ENCODE measurements at regions not wholly inside any gene's neighbourhood (a gene's known extent, or its start where the extent isn't known, plus 50 kb on each side); places are given as distances from the start of the nearest gene placed in this dataset.
"Not testable (repeated sequence)": the region's sequence is repeated elsewhere in the genome, so short reads cannot be mapped to it uniquely, and the experiment has no call there.

DNA sequence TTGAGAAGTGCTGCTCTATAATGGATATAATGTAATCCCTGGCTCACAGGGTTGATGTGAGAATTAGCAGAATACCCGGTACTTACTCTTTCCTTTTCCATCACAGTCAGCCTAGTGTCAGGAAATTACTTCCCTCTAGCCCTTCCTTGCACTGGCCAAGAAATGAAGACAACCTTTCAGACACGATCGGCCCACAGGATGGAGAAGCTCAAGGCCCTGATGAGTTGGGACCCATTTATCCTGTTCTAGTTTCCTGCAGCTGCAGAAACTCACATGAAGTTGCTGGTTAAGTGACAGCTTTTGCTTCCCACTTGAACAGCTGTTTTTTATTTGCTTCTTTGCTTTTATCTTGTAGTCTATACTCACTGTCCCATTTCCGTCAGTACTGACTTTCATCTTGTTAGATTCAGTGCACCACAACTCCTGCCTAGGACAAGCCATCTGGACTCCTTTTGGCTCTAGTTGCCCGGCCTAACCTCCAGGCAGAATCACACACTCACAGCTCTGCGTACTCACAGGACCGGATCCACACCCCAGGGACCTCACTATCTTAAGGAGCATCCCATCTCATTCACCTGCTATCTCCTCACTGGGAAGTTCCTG lies 325.1 kb upstream of the CHRNA7 start:
- not testable (repeated sequence) for DNase-seq

DNA sequence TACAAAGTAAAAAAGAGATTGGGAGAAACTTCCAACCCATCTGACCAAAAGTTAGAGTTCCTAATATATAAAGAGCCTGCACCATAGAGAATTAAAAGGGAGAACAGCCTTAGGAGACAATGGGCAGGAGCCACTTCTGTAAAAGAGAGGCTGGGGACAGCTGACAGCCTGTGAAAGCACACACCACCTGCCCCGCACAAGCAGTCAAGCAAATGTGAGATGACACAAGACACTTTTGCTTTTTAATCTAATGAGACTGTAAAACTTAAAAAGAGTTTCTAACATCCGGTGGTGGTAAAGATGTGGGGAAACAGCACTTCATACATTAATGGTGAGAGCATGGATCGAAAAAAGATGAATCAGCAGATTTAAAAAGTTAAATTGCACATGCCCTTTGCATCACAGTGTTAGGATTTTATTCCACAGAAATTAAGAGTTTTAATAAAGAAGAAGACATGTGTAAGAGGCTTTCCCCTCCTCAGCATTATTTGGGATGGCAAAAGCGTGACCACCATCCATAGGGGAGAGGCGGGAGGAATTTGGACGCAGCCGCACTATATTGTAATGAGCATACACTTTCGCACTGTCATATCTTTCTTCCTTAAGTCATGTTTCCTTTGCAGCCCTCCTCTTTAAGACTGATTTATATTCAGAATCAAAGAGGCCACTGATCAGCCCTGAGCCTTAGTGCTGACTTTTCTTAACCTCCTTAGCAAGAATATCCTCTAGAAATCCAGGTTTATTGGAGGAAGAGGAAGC lies 322.2 kb upstream of the CHRNA7 start:
- DNase-seq, result not testable (repeated sequence)

DNA sequence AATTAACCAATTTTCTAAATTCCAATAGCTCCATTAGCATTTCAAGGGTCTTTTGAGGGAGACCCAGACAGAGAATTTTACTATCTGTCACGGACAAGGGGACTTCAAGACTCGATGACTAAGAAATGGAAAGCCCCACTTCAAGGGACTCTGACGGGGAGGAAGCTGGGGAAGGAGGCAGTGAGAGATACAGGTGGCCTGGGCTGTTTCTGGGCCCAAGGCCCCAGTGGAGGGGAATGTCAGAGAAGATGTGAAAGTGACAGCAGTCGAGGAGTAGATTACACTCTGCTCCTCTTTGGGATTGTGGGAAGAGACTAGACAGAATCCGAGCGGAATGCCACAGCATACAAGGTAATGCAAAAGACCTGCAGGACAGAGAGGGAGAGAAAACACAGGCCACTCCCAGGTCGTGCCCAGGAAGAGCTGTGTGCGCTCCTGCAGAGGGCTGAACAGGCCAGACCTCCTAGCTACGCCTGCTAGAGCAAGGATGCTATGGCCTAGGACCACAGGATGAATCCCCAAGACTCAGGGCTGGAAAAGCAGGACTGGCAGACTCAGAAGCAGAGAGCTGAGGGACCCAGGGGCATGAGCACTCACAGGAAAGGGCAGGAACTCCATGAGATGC lies 321.5 kb upstream of the CHRNA7 start:
- not testable (repeated sequence) for DNase-seq

GRCh38 chr15:31709479-31709878 lies 320.8 kb upstream of the CHRNA7 start:
- DNase-seq, result not testable (repeated sequence)

DNA sequence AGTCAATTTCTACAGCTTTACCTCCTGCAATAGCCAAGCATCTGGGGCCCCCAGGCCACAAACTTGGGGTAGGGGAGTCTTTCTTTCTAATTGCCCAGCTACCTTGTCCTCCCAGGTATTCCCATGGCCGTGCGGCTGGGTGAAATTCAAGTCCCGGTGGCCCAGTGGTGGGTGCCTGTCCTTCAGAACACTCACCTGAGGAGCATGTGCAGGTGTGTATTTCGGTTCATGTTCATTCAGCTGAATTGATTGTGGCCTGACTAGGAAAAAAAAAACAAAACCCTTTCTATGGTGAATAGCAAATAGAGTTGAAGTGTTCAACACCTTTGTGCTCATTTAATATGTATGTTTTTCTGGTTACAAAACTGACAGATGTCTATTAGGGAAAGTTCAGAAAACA lies 319.5 kb upstream of the CHRNA7 start:
- DNase-seq, result not testable (repeated sequence)

- DNase-seq, result not testable (repeated sequence)
These were observed 315.1 kb upstream of the CHRNA7 start for GRCh38 chr15:31715208-31715607.

GRCh38 chr15:31718625-31719024 lies 311.7 kb upstream of the CHRNA7 start:
- not testable (repeated sequence) for DNase-seq

DNA sequence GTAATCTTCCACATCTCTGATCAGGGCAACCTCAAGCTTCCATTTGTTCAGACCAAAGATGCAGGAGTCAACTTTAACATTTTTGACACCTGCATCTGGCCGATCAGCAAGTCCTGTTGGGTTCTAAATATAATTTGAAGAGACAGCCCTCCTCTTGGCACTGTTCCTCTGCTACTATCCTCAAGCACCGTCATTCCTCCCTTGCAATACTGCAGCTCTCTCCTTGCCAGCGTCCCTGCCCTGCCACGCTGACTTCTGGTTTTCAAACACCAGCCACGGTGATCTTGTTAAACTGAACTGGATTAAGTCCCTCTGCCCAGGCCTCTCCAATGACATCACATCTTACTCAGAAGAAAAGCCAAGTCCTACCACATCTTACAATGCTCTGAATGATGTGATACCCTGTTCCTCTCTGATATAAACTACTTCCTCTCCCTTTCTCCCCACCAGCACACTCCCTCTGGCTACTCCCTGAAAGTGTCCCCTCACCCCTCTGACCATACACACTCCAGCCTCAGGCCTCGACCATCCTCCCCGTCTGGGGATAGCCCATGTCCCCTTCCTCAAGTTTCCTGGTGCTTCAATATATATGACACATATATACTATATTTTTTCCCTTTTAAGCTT lies 310.8 kb upstream of the CHRNA7 start:
- DNase-seq, result not testable (repeated sequence)

DNA sequence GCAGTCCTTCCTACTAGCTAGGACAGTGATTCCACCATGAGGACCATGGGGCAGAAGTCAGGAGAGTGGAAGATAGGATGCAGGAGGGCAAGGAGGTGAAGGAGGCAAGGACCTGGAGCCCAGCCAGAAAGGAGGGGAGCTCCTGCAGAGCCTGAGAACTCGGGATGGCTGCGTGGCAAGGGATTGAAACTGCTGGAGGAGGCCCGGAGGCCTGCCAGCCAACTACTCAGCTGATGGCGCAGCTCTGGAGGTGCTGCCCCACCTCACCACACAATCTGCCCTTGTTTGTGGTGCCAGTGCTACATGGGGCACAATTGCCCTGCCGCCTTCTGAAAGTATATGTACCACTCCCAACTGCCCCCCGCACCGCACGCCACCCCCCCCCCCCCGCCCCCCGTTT lies 307.3 kb upstream of the CHRNA7 start:
- DNase-seq, result not testable (repeated sequence)

- DNase-seq, result not testable (repeated sequence)
These were observed 305.4 kb upstream of the CHRNA7 start for GRCh38 chr15:31724903-31725302.

DNA sequence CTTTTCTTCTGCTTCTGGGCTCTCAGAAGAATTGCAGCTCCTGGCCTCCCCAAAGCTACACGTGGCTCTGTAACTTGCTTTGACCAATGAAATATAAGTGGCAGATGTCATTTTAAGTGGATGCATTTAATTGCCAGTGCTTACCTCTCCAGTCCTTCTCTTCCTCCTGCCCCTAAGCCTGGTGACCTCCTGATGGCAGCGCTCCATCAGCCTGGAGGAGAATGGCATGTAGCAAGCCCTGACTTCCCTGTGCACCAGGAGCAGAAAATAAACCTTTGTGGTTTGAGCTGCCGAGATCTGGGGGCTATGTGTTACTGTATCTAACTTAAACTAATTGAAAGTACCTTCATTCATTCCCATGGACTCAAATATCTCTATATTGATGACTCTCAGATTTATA lies 304.7 kb upstream of the CHRNA7 start:
- not testable (repeated sequence) for DNase-seq

DNA sequence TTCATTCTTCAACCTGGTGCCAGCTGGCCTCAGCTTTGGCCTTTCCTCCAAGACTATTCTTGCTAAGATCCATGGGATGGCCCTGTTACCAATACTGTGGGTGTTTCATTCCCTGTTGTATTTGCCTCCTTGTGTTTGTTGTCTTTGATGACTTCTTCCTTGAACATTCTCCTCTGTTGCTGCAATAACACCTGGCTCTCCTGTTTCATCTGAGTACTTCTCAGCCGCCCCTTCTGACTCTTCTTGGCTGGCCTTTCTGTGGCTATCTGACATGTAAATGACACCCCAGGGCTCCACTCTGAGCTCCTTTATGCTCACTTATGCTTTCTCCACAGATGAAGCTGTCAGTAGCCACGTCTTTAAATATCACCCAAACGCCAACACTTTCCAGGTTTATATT lies 302.7 kb upstream of the CHRNA7 start:
- no peak for DNase-seq

DNA sequence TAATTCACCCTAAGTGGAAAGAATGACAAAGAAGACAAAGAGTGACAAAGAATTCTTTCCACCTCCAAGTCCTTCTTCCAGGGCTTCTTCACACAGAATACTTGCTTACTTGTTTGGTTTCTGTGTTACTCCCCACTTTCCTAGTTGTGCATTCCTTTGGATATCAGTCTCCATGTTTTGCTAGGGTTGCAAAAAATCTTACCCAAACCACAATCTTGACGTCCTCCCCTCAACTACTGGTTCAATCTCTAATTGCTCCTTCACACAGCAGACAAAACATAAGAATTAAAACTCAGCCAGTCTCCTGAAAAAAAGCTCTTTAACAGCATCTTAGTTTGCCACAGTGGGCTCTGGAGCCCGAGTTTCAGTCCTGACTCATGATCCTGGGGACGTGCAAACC lies 297.6 kb upstream of the CHRNA7 start:
- DNase-seq, result no peak

DNA sequence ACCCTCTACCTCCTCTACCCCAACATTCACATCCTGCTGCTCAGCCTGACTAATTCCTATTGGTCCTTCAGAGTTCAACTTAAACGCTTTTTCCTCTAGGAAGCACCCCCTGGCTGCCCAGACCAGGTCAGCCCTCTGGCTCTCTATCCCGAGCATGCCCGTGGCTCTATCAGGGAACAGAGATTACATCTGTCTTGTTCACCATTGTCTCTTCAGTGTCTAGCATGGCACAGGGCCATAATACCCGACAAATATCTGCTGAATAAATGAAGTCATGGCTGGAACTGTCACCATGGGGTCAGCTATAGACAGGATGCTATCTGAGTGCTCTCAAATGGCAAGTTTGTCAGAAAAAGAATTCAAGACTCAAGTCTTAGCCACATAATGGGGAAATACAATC lies 296.9 kb upstream of the CHRNA7 start:
- DNase-seq, result no peak

GRCh38 chr15:31740203-31740602 lies 290.1 kb upstream of the CHRNA7 start:
- no peak for DNase-seq

GRCh38 chr15:31745841-31746240 lies 284.5 kb upstream of the CHRNA7 start:
- no peak for DNase-seq

DNA sequence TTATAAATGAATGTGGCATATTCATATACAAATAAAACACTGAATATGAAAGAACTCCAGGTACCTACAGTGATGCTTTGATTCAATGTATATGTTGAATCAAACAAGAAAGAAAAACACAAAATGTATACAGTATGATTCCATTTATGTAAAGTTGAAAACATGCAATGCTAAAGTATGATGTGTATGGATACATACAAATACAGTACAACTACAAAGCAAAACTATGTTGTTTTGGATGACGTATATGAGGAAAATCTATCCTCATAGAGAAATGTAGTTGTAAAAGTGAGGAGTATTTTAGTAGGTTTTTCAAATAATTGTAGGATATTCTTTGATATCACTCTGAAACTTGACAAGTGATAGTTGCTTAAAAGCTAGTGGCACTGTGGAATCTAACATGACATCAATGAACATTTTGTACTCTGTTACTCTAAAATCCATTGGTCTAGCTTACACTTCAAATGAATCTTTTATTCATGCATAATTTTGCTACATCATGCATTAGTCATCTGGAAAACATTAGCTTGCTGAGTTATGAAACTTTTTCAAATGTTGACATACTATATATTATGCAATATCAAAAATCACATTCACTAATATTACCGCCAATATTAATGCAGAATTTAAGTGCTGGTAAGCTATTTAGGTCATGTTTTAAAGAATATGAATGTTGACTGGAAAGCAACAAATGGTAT lies 278.1 kb upstream of the CHRNA7 start:
- DNase-seq, result no peak

DNA sequence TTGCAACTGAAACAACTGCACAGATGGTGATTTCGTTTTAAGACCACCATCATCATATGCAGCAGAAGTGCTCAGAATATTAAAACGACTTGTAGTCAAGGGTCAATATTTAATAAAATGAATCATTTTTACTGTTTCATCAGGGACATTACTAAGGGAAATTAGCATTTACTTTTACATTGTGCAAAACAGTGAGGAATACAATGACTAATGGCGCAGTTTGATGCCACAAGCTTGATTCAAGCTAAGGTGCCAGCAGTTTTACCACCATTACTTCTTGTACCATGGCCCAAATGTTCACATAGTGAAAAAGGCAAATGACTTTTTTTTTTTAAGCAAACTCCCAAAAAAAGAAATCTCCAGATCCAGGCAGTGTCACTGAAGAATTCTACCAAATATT lies 277.4 kb upstream of the CHRNA7 start:
- DNase-seq, result no peak

GRCh38 chr15:31758126-31758525 lies 272.2 kb upstream of the CHRNA7 start:
- no peak for DNase-seq

DNA sequence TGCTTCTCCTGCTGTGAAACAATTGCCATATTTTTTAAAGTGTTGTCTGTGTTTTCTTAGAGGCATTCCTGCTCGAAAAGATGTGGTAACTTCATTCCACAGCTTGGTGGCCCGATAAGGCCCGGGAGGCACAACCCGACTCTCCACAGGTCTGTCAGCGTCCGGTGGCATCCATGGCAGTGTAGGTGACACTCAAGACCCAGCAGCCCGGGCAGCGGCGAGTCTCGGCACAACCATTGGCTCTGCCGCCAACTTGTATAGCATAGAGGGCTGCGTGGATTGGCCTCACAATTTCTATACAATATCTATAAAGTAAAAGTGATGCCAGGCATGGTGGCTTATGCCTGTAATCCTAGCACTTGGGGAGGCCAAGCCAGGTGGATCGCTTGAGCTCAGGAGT lies 262.3 kb upstream of the CHRNA7 start:
- no peak for DNase-seq

- DNase-seq, result no peak
These were observed 256.3 kb upstream of the CHRNA7 start for GRCh38 chr15:31774045-31774444.

- DNase-seq, result no peak
These were observed 254.3 kb upstream of the CHRNA7 start for GRCh38 chr15:31776039-31776438.

- DNase-seq, result no peak
These were observed 249.1 kb upstream of the CHRNA7 start for GRCh38 chr15:31781261-31781660.

Measured in CD4-positive, alpha-beta T cell treated with Interleukin-17A for 1 hour (primary cell).